ENCODE measurements at regions not wholly inside any gene's neighbourhood (a gene's known extent, or its start where the extent isn't known, plus 50 kb on each side); places are given as distances from the start of the nearest gene placed in this dataset.

DNA sequence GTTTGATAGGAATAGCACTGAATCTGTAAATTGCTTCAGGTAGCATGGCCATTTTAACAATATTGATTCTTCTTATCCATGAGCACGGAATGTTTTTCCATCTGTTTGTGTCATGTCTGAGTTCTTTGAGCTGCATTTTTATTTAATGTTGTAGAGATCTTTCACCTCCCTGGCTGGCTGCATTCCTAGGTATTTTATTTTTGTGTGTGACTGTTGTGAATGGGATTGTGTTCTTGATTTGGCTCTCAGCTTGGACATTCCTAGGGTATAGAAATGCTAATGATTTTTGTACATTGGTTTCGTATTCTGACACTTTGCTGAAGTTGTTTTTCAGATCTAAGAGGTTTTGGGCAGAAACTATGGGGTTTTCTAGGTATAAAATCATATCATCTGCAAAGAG lies 152.9 kb upstream of the CHD1 start:
- ATAC-seq (no peak), DNase-seq (no peak)
- TF ChIP-seq, protein P1, sequence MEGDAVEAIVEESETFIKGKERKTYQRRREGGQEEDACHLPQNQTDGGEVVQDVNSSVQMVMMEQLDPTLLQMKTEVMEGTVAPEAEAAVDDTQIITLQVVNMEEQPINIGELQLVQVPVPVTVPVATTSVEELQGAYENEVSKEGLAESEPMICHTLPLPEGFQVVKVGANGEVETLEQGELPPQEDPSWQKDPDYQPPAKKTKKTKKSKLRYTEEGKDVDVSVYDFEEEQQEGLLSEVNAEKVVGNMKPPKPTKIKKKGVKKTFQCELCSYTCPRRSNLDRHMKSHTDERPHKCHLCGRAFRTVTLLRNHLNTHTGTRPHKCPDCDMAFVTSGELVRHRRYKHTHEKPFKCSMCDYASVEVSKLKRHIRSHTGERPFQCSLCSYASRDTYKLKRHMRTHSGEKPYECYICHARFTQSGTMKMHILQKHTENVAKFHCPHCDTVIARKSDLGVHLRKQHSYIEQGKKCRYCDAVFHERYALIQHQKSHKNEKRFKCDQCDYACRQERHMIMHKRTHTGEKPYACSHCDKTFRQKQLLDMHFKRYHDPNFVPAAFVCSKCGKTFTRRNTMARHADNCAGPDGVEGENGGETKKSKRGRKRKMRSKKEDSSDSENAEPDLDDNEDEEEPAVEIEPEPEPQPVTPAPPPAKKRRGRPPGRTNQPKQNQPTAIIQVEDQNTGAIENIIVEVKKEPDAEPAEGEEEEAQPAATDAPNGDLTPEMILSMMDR (IDR thresholded peaks at IDR 0.05): no peak
- peaks cover 3% of the 10 kb centered on the region for H3K27me3 ChIP-seq
- intact Hi-C loops (cut with DNase I): no loop called here
- H3K36me3 ChIP-seq: no peaks in the 10 kb centered on the region
- H3K4me3 ChIP-seq: no peak overlapping the region
- H3K9me3 ChIP-seq: no peaks in the 10 kb centered on the region
- H3K4me1 ChIP-seq: no peaks in the 10 kb centered on the region
- no peak overlapping the region for H3K27ac ChIP-seq

DNA sequence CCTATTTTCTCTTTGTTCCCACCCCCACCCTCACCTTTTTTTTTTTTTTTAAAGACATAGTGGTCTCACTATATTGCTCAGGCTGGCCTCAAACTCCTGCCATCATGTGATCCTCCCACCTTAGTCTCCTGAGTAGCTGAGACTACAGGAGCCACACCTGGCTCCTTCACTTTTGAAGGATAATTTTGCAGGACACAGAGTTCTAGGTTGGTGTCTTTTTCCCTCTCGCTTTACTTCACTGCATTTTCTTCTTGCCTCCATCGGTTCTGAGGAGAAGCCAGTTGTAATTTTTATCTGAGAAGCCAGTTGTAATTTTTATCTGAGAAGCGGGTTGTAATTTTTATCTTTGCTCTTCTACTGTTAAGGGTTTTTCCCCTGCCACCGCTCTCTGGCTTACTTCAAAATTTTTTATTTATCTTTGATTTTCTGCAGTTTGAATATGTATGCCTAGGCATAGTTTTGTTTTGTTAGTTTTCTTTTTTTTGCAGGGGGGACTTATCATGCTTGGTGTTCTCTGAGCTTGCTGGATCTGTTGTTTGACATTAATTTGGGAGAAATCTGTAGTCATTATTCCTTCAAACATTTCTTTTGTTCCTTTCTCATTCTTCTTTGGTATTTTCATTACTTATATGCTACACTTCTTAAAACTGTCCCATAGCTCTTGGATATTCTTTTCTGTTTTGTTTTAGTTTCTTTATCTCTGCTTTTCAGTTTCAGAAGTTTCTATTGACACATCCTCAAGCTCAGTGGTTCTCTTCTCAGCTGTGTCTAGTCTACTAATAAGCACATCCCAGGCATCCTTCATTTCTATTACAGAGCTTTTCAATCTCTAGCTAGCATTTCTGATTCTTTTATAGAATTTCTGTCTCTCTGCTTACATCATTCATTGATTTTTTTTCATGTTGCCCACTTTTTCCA lies 148.2 kb upstream of the CHD1 start:
- DNase-seq (no peak), ATAC-seq (no peak)
- Histone ChIP-seq H3K9me3 (no peaks in the 10 kb centered on the region), H3K36me3 (no peaks in the 10 kb centered on the region), H3K4me1 (no peaks in the 10 kb centered on the region), H3K4me3 (no peak overlapping the region), H3K27me3 (no peaks in the 10 kb centered on the region), H3K27ac (no peak overlapping the region)
- TF ChIP-seq, protein P1 (IDR thresholded peaks at IDR 0.05): no peak
- intact Hi-C loops (cut with DNase I): no loop called here

DNA sequence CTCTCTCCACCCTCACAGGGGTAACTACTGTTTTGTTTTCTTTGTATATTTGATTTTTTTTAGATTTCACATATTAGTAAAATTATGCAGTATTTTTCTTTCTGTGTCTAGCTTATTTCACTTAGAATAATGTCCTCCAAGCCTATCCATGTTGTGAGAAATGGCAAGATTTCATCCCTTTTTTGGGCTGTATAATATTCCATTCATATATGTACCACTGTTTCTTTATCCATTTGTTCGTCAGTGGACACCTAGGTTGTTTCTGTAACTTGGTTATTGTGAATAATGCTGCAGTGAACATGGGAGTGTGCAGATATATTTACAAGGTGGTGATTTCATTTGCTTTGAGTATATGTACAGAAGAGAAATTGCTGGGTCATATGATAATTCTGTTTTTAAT lies 144.0 kb upstream of the CHD1 start:
- no peak overlapping the region for H3K27ac ChIP-seq
- ATAC-seq: no peak
- intact Hi-C loops (cut with DNase I): no loop called here
- no peak for DNase-seq
- H3K4me3 ChIP-seq: no peak overlapping the region
- no peaks in the 10 kb centered on the region for H3K9me3 ChIP-seq
- H3K36me3 ChIP-seq: no peaks in the 10 kb centered on the region
- TF ChIP-seq, protein P1 (IDR thresholded peaks at IDR 0.05): no peak
- H3K4me1 ChIP-seq: no peaks in the 10 kb centered on the region
- no peaks in the 10 kb centered on the region for H3K27me3 ChIP-seq

DNA sequence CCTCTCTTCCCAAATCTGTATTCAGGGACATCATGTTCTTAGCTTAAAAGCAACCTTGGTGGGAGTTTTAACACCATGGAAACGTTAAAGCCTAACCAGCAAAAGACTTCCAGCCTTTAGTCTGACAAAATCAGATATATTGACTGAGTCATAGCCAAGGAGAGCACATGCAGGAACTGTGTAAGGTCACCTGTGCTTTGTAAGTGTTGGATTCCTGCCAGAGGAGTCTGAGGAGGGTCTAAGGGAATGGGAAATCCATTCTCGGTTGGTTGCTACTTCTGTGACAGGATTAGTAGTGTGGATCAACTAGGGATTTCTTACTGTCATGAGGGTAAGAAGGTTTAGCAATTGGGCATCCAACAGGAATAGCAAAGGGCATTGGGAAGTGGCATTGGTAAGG lies 142.0 kb upstream of the CHD1 start:
- H3K27me3 ChIP-seq: no peaks in the 10 kb centered on the region
- H3K4me3 ChIP-seq: no peak overlapping the region
- H3K36me3 ChIP-seq: no peaks in the 10 kb centered on the region
- ATAC-seq (no peak), DNase-seq (no peak)
- H3K9me3 ChIP-seq: no peaks in the 10 kb centered on the region
- no peaks in the 10 kb centered on the region for H3K4me1 ChIP-seq
- H3K27ac ChIP-seq: no peak overlapping the region
- intact Hi-C loops (cut with DNase I): no loop called here
- TF ChIP-seq, protein P1 (IDR thresholded peaks at IDR 0.05): no peak

DNA sequence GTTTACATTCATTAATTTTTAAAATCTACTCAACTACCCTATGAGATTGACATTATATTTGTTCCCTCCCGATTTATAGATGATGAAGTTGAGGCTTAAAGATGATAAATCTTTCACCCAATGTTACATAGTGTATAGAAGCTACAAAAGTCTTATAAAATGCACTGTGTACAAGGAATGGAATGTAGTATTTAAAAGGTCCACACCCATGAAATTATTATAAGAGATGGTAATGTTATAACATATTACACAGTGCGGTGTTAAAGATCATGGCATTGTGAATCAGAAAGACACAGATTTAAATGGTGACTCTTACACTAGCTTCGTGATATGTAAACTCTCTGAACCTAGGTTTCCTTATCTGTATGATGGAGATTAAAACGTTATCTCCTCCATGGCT lies 141.6 kb upstream of the CHD1 start:
- TF ChIP-seq, protein P1 (IDR thresholded peaks at IDR 0.05): no peak
- H3K9me3 ChIP-seq: no peaks in the 10 kb centered on the region
- no peak overlapping the region for H3K27ac ChIP-seq
- no peaks in the 10 kb centered on the region for H3K4me1 ChIP-seq
- no peaks in the 10 kb centered on the region for H3K27me3 ChIP-seq
- no peaks in the 10 kb centered on the region for H3K36me3 ChIP-seq
- no peak overlapping the region for H3K4me3 ChIP-seq
- intact Hi-C loops (cut with DNase I): no loop called here
- ATAC-seq (no peak), DNase-seq (no peak)
